Subcutaneous abdominal adipose tissue (tissue), 5 donors: ENCODE measurements at regions not wholly inside any gene's neighbourhood (a gene's known extent, or its start where the extent isn't known, plus 50 kb on each side); places are given as distances from the start of the nearest gene placed in this dataset.

Experiments
- H3K27ac ChIP-seq: one replicate; pipeline ENCODE4 v1.7.0; 2013; ENCODE audit warnings: low read depth, mild to moderate bottlenecking, inconsistent platforms, low read length, moderate library complexity
- H3K27me3 ChIP-seq, 5 donors: one replicate each; pipeline ENCODE4 v1.7.0; 2013; ENCODE audit warnings: low read length in 5 of 5, inconsistent platforms in 1 of 5; ENCODE audit not compliant: control insufficient read depth in 5 of 5, insufficient read depth in 4 of 5
- H3K36me3 ChIP-seq, 5 donors: one replicate each; pipeline ENCODE4 v1.7.0; 2013; ENCODE audit warnings: low read length in 5 of 5; ENCODE audit not compliant: control insufficient read depth in 5 of 5, insufficient read depth in 5 of 5
- H3K4me1 ChIP-seq, 5 donors: one replicate each; pipeline ENCODE4 v1.7.0; 2013; ENCODE audit warnings: low read length in 5 of 5, mild to moderate bottlenecking in 3 of 5, moderate library complexity in 1 of 5; ENCODE audit not compliant: control insufficient read depth in 5 of 5, insufficient read depth in 5 of 5
- H3K4me3 ChIP-seq, 5 donors: one replicate each; pipeline ENCODE4 v1.7.0; 2013; ENCODE audit warnings: low read length in 5 of 5, low read depth in 1 of 5
- H3K9ac ChIP-seq, 5 donors: one replicate each; pipeline ENCODE4 v1.7.0; 2013; ENCODE audit warnings: low read length in 5 of 5, mild to moderate bottlenecking in 4 of 5, moderate library complexity in 3 of 5
- H3K9me3 ChIP-seq, 5 donors: one replicate each; pipeline ENCODE4 v1.7.0; 2013; ENCODE audit warnings: low read length in 5 of 5; ENCODE audit not compliant: control insufficient read depth in 5 of 5
- donor health status: healthy.
- donor health status: healthy.
- donor health status: healthy.
- donor health status: healthy.
- donor health status: healthy.

DNA sequence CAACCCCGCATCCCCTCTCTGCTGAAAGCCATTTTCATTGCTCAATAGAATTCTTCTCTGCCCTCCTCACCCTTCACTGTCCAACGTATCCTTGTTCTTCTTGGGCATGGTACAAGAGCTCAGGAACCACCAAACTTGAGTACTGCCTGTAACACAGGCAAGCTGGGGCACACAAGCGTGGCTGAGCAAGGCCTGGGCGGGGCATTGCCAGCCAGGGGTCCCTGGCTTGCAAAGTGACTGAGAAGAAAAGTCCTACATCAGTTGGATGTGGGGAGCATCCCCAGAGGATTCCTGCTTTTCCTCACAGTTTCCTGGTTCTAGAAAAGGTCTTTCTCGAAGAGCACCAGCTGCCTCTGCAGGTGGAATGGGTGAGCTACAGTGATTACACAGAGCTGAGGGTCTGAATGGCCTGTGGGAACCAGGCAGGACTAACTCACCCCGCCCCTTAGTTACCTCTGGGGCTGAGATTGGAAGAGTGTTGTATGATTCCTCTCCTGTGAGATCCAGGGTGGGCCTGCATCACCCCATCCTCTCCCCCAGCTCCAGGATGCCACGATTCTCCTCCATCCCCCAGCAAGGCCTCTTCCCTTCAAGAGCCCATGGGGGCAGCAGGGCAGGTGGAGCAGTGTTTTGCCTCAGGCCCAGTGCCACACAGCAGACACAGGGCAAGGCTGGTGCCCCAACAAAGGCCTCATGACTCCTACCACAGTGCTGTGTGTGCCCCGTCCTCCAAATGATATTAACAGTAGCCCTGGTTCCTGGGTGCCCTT is 121.9 kb downstream of the MATN1 start:
- H3K27me3 ChIP-seq, result peaks cover 3 to 29% (median 10%) of the 10 kb centered on the region in 5 donors
- H3K4me3 ChIP-seq, result no peak overlapping the region
- H3K4me1 ChIP-seq, result peaks cover 0 to 12% (median 0%) of the 10 kb centered on the region in 5 donors
- no peaks in the 10 kb centered on the region for H3K36me3 ChIP-seq
- H3K27ac ChIP-seq, result no peak overlapping the region
- no peak overlapping the region for H3K9ac ChIP-seq
- H3K9me3 ChIP-seq, result no peaks in the 10 kb centered on the region

DNA sequence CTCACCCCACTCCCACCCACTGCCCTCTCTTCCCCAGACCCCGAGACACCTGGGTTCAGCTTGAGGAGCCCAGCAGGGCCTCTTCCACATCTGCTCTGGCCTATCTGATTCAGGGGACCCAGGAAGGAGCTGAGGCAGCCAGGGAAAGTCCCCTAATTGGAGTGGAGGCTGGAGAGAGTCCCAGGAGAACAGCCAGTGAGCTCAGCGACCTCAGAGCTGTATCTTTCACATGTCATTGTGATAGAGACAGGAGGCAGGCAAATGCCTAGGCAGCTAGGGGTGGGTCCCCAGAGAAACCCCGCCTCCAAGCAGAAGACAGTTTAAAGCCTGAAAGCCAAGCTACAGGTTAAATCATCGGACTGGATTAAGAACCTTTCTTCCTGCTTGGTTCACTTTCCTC is 122.7 kb downstream of the MATN1 start:
- Histone ChIP-seq H3K27me3 (peaks cover 5 to 22% (median 10%) of the 10 kb centered on the region in 5 donors), H3K9ac (no peak overlapping the region), H3K4me1 (peaks cover 0 to 12% (median 0%) of the 10 kb centered on the region in 5 donors)

DNA sequence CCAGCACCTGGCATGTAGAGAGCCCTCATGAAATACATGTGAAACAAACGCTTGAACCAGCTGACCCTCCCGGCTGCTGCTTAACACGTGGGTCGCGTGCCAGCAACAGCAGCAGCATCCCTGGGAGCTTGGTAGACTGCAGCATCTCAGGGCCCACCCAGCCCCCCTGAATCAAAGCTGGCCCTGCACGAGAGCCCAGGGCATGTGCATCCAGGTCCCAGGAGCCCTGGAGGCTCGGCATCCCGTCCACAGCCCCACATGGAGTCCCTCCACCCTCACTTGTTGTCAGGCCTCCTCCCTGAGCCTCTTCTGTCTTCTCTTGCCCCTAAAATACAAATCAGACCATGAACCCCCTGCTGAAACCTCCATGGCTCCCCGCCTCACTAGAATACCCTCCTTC is 123.1 kb downstream of the MATN1 start:
- Histone ChIP-seq H3K4me1 (peaks cover 0 to 12% (median 0%) of the 10 kb centered on the region in 5 donors), H3K27me3 (peaks cover under 1 to 19% (median 10%) of the 10 kb centered on the region in 5 donors), H3K36me3 (no peaks in the 10 kb centered on the region), H3K4me3 (no peak overlapping the region), H3K27ac (no peak overlapping the region), H3K9me3 (no peaks in the 10 kb centered on the region), H3K9ac (no peak overlapping the region)

More for the DNA sequence above, 122.7 kb downstream of the MATN1 start:
- H3K27ac ChIP-seq, result no peak overlapping the region
- H3K4me3 ChIP-seq, result no peak overlapping the region
- H3K36me3 ChIP-seq, result no peaks in the 10 kb centered on the region
- no peaks in the 10 kb centered on the region for H3K9me3 ChIP-seq

- H3K9ac ChIP-seq, result no peak overlapping the region
- no peaks in the 10 kb centered on the region for H3K9me3 ChIP-seq
- H3K4me3 ChIP-seq, result no peak overlapping the region
- no peaks in the 10 kb centered on the region for H3K36me3 ChIP-seq
- peaks cover 0 to 12% (median 0%) of the 10 kb centered on the region in 5 donors for H3K4me1 ChIP-seq
- peaks cover 0 to 15% (median 7%) of the 10 kb centered on the region in 5 donors for H3K27me3 ChIP-seq
- H3K27ac ChIP-seq, result no peak overlapping the region
Measured at GRCh38 chr1:30599721-30600120, 123.7 kb downstream of the MATN1 start.

- Histone ChIP-seq H3K27me3 (peaks cover 0 to 15% (median 7%) of the 10 kb centered on the region in 5 donors), H3K27ac (no peak overlapping the region), H3K4me3 (no peak overlapping the region), H3K4me1 (peaks cover 0 to 12% (median 0%) of the 10 kb centered on the region in 5 donors), H3K9me3 (no peaks in the 10 kb centered on the region), H3K9ac (no peak overlapping the region), H3K36me3 (no peaks in the 10 kb centered on the region)
Measured at GRCh38 chr1:30598571-30599114, 124.7 kb downstream of the MATN1 start.

DNA sequence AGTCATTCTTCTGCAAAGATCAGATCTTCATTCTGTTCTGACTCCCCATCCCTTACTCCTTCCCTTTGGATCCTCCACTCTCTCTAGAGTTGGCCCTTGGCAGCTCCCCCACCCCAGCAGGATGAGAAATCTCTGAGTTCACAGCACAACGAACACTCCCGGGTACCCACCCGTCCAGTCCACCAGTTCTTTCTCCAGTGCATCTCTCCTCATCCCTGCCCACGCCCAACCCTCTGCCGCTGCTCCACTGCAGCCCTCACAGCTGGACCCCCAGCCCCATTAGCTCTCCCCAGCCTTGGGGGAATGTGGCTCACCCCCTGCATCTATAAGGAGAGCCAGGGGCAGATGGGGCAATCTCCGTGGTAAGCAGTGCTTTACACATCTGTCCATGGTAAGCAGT is 125.7 kb downstream of the MATN1 start:
- H3K4me3 ChIP-seq, result no peak overlapping the region
- peaks cover 0 to 15% (median 7%) of the 10 kb centered on the region in 5 donors for H3K27me3 ChIP-seq
- peaks cover 0 to 12% (median 0%) of the 10 kb centered on the region in 5 donors for H3K4me1 ChIP-seq
- no peak overlapping the region for H3K9ac ChIP-seq
- H3K9me3 ChIP-seq, result peaks cover 0 to 3% (median 0%) of the 10 kb centered on the region in 5 donors
- no peaks in the 10 kb centered on the region for H3K36me3 ChIP-seq
- no peak overlapping the region for H3K27ac ChIP-seq

DNA sequence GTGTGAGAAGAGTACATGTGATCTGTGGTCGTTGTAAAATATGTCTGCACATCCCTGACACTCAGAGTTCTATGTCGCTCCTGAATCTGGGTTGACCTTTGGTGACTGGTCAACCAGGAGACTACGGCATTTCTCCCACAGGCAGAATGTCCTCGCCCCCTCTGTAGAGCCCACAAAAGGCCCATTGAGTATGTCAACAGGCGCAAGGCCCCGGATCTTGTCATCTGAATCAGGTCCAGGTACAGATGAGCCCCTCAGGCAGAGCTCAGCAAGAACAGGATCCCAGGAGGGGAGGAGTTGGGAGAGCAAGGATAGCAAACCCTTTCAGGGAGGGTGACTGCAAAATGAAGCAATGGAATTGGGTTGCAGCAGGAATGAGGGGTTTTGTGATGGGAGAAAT is 126.5 kb downstream of the MATN1 start:
- no peak overlapping the region for H3K9ac ChIP-seq
- H3K9me3 ChIP-seq, result peaks cover 0 to 6% (median 0%) of the 10 kb centered on the region in 5 donors
- no peak overlapping the region for H3K4me3 ChIP-seq
- peaks cover 0 to 12% (median 0%) of the 10 kb centered on the region in 5 donors for H3K4me1 ChIP-seq
- H3K27me3 ChIP-seq, result peaks cover 0 to 15% (median 7%) of the 10 kb centered on the region in 5 donors
- H3K36me3 ChIP-seq, result no peaks in the 10 kb centered on the region
- no peak overlapping the region for H3K27ac ChIP-seq

- no peak overlapping the region for H3K27ac ChIP-seq
- H3K4me1 ChIP-seq, result peaks cover 0 to 12% (median 0%) of the 10 kb centered on the region in 5 donors
- H3K9me3 ChIP-seq, result peaks cover 0 to 6% (median 0%) of the 10 kb centered on the region in 5 donors
Measured at GRCh38 chr1:30596470-30596869, 126.9 kb downstream of the MATN1 start.

DNA sequence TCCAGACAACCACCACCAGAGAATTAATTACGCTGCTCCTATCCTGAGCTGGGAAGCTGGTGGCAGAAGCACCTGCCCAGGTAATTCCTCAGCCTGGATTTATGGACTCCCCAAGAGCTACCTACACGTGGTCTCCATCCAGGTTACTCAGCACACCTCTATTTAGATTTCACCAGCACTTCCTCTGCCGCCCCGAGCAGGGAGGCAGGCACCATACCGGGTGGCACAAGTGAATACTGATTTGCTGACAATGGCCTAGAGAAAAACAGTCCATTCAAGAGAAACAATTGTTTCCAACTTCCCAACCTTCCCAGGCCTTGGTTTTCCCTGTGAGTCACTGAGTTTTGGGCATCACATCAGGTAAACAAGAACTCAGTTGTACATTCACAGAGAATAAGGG is 134.3 kb downstream of the MATN1 start:
- H3K9ac ChIP-seq, result no peak overlapping the region
- peaks cover 0 to 16% (median 3%) of the 10 kb centered on the region in 5 donors for H3K27me3 ChIP-seq
- peaks cover 0 to 6% (median 0%) of the 10 kb centered on the region in 5 donors for H3K9me3 ChIP-seq
- H3K4me3 ChIP-seq, result no peak overlapping the region
- H3K36me3 ChIP-seq, result no peaks in the 10 kb centered on the region
- H3K4me1 ChIP-seq, result no peaks in the 10 kb centered on the region
- no peak overlapping the region for H3K27ac ChIP-seq

More at GRCh38 chr1:30596470-30596869, 126.9 kb downstream of the MATN1 start:
- H3K4me3 ChIP-seq, result no peak overlapping the region
- H3K9ac ChIP-seq, result no peak overlapping the region
- H3K27me3 ChIP-seq, result peaks cover 0 to 15% (median 7%) of the 10 kb centered on the region in 5 donors
- no peaks in the 10 kb centered on the region for H3K36me3 ChIP-seq
